WTC11 (cell line): ENCODE measurements at regions not wholly inside any gene's neighbourhood (a gene's known extent, or its start where the extent isn't known, plus 50 kb on each side); places are given as distances from the start of the nearest gene placed in this dataset.

ENCODE experiments used
- ATAC-seq: fragments of 200-7000 bp; cut with Tn5 transposase; 2 replicates; pipeline ENCODE4 v1.10.0; 2021; ENCODE audit warnings: mild to moderate bottlenecking, moderate library complexity
- CTCF ChIA-PET: fragments of 300-600 bp; sonication (Branson Sonifier 250); formaldehyde crosslinking; loops from one replicate; lab custom pipeline; 2021; ENCODE audit warnings: antibody characterized with exemption; lab: Charles Lee
- POLR2A ChIA-PET: fragments of 350-600 bp; sonication (Branson Sonifier 250); formaldehyde crosslinking; loops from one replicate; lab custom pipeline; 2021; ENCODE audit warnings: antibody characterized with exemption; lab: Charles Lee
- DNase-seq: peaks from one replicate; pipeline ENCODE4 v3.0.0; 2021; ENCODE audit warnings: low spot score
- H3K27ac Mint-ChIP-seq: 2 replicates; pipeline ENCODE4 v1.8.0; 2021; ENCODE audit warnings: mixed read lengths
- H3K27me3 Mint-ChIP-seq: 2 replicates; pipeline ENCODE4 v1.8.0; 2021; ENCODE audit warnings: low read depth, mild to moderate bottlenecking, moderate library complexity, mixed read lengths
- H3K36me3 Mint-ChIP-seq: 2 replicates; pipeline ENCODE4 v1.8.0; 2021; ENCODE audit warnings: mixed read lengths
- H3K4me1 Mint-ChIP-seq: 2 replicates; pipeline ENCODE4 v1.8.0; 2022; ENCODE audit warnings: mixed read lengths
- H3K4me3 Mint-ChIP-seq: 2 replicates; pipeline ENCODE4 v1.8.0; 2021; ENCODE audit warnings: mild to moderate bottlenecking, moderate library complexity, mixed read lengths
- H3K9me3 Mint-ChIP-seq: 2 replicates; pipeline ENCODE4 v1.8.0; 2021; ENCODE audit warnings: mixed read lengths
- CDX4 ChIP-seq: fragments of 250-450 bp; sonication (Bioruptor Pico); IDR thresholded peaks from 2 replicates; pipeline ENCODE4 v1.9.0; 2021; ENCODE audit warnings: moderate library complexity, mild to moderate bottlenecking, inconsistent platforms, borderline replicate concordance
- ESRRA ChIP-seq: sonication (generic); formaldehyde crosslinking; IDR thresholded peaks from 2 replicates; pipeline ENCODE4 v1.8.1; 2022; ENCODE audit warnings: mild to moderate bottlenecking, missing genetic modification reagents, borderline replicate concordance
- ETV6 ChIP-seq: sonication (generic); formaldehyde crosslinking; IDR thresholded peaks from 2 replicates; pipeline ENCODE4 v1.8.1; 2022; ENCODE audit warnings: mild to moderate bottlenecking, missing genetic modification reagents
- FOXK1 ChIP-seq: sonication (generic); formaldehyde crosslinking; IDR thresholded peaks from 2 replicates; pipeline ENCODE4 v1.8.0; 2022; ENCODE audit warnings: mild to moderate bottlenecking, moderate library complexity, missing genetic modification reagents
- FOXP1 ChIP-seq: sonication (generic); formaldehyde crosslinking; IDR thresholded peaks from 2 replicates; pipeline ENCODE4 v1.8.0; 2022; ENCODE audit warnings: missing genetic modification reagents, mild to moderate bottlenecking, moderate library complexity, borderline replicate concordance
- GTF2I ChIP-seq: fragments of 250-450 bp; sonication (Bioruptor Pico); conservative IDR thresholded peaks from 2 replicates; pipeline ENCODE4 v1.4.0; 2021; ENCODE audit warnings: mild to moderate bottlenecking
- MLX ChIP-seq: sonication (generic); formaldehyde crosslinking; IDR thresholded peaks from 2 replicates; pipeline ENCODE4 v1.8.1; 2023; ENCODE audit warnings: mild to moderate bottlenecking, missing genetic modification reagents, moderate library complexity
- NR1H2 ChIP-seq: sonication (generic); formaldehyde crosslinking; IDR thresholded peaks from 2 replicates; pipeline ENCODE4 v1.9.0; 2021; ENCODE audit warnings: mild to moderate bottlenecking, moderate library complexity, missing genetic modification reagents
- NR3C1 ChIP-seq: sonication (generic); formaldehyde crosslinking; conservative IDR thresholded peaks from 2 replicates; pipeline ENCODE4 v1.8.1; 2023; ENCODE audit warnings: low read depth, mild to moderate bottlenecking, missing genetic modification reagents
- PRRX2 ChIP-seq: fragments of 250-450 bp; sonication (Bioruptor Pico); IDR thresholded peaks from 2 replicates; pipeline ENCODE4 v1.8.0; 2021; ENCODE audit warnings: mild to moderate bottlenecking
- SMAD4 ChIP-seq: sonication (generic); formaldehyde crosslinking; IDR thresholded peaks from 2 replicates; pipeline ENCODE4 v1.8.0; 2022; ENCODE audit warnings: mild to moderate bottlenecking, missing genetic modification reagents
- TEAD1 ChIP-seq: sonication (generic); formaldehyde crosslinking; IDR thresholded peaks from 2 replicates; pipeline ENCODE4 v1.8.0; 2022; ENCODE audit warnings: mild to moderate bottlenecking, missing genetic modification reagents
- ZBTB21 ChIP-seq: sonication (generic); formaldehyde crosslinking; IDR thresholded peaks from 2 replicates; pipeline ENCODE4 v1.8.1; 2023; ENCODE audit warnings: mild to moderate bottlenecking, missing genetic modification reagents, borderline replicate concordance
- ZNF138 ChIP-seq: sonication (generic); formaldehyde crosslinking; conservative IDR thresholded peaks from 2 replicates; pipeline ENCODE4 v1.8.1; 2022; ENCODE audit warnings: mild to moderate bottlenecking, moderate library complexity, missing genetic modification reagents
- ZNF219 ChIP-seq: sonication (generic); formaldehyde crosslinking; IDR thresholded peaks from 2 replicates; pipeline ENCODE4 v1.8.0; 2023; ENCODE audit warnings: missing genetic modification reagents, mild to moderate bottlenecking, borderline replicate concordance
- ZNF232 ChIP-seq: sonication (generic); formaldehyde crosslinking; IDR thresholded peaks from 2 replicates; pipeline ENCODE4 v1.8.0; 2022; ENCODE audit warnings: mild to moderate bottlenecking, missing genetic modification reagents
- ZNF396 ChIP-seq: fragments of 250-450 bp; sonication (Bioruptor Pico); IDR thresholded peaks from 2 replicates; pipeline ENCODE4 v1.8.0; 2021; ENCODE audit warnings: mild to moderate bottlenecking, moderate library complexity, borderline replicate concordance
- TF ChIP-seq, protein P1 (sequence below): sonication (generic); formaldehyde crosslinking; IDR thresholded peaks from 2 replicates; pipeline ENCODE4 v1.8.0; 2022; ENCODE audit warnings: mild to moderate bottlenecking, missing genetic modification reagents
- TF ChIP-seq, protein P2 (sequence below): sonication (generic); formaldehyde crosslinking; IDR thresholded peaks from 2 replicates; pipeline ENCODE4 v1.8.1; 2022; ENCODE audit warnings: low read depth, mild to moderate bottlenecking, moderate library complexity, missing genetic modification reagents, borderline replicate concordance
- TF ChIP-seq, protein P3 (sequence below): fragments of 200-600 bp; IDR thresholded peaks from 2 replicates; pipeline ENCODE4 v1.8.0; 2022; ENCODE audit warnings: antibody characterized with exemption
- TF ChIP-seq, protein P4 (sequence below): sonication (generic); formaldehyde crosslinking; IDR thresholded peaks from 2 replicates; pipeline ENCODE4 v1.8.0; 2023; ENCODE audit warnings: missing genetic modification reagents
- TF ChIP-seq, protein P5 (sequence below): sonication (generic); formaldehyde crosslinking; IDR thresholded peaks from 2 replicates; pipeline ENCODE4 v1.8.1; 2022; ENCODE audit warnings: missing genetic modification reagents, borderline replicate concordance

DNA sequence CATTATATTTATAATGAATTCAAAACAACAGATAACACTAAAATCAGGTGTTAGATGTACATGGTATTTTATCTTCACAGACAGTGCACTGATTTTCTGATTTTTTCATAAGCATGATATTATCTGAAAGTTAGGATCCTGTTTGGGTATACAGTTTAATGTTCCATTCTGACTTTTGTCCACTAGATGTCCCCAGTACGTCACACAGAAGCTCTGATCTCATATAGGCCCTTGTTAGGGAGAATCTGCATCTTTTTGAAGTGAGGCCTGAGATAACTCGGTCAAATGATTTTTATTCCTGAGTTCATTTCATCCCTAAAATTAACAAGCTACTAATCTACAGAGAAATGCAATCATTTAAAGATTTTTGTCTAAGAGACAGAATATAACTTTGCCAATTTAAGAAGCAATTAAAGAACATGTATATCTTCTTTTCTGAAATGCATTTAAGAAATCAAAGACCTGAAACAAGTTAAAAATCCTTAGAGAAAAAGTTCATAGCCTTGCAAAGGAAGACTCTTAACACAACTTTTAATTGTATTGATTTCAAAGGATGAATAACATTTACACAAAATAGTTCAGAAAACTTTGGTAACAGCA is 72.0 kb upstream of the TES start:
- H3K4me1 Mint-ChIP-seq = no peaks in the 10 kb centered on the region
- no peaks in the 10 kb centered on the region for H3K9me3 Mint-ChIP-seq
- ATAC-seq = peak; percentile 91
- H3K4me3 Mint-ChIP-seq = no peak overlapping the region
- ChIA-PET POLR2A (no interaction called here), CTCF (interaction anchor here (0.6 to 1.1 kb wide), 6 partner anchors 14 to 388 kb away, joined by 3 to 4 read pairs (median 3); no protein-coding TSS in a partner anchor)
- H3K27me3 Mint-ChIP-seq = no peaks in the 10 kb centered on the region
- no peak for DNase-seq
- no peak overlapping the region for H3K27ac Mint-ChIP-seq
- TF ChIP-seq, protein P1, sequence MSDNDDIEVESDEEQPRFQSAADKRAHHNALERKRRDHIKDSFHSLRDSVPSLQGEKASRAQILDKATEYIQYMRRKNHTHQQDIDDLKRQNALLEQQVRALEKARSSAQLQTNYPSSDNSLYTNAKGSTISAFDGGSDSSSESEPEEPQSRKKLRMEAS (CRISPR knock-in tag) = no peak
- TF ChIP-seq ZBTB21 (CRISPR knock-in tag) (no peak), FOXK1 (CRISPR knock-in tag) (no peak), ETV6 (CRISPR knock-in tag) (no peak)
- TF ChIP-seq, protein P2, sequence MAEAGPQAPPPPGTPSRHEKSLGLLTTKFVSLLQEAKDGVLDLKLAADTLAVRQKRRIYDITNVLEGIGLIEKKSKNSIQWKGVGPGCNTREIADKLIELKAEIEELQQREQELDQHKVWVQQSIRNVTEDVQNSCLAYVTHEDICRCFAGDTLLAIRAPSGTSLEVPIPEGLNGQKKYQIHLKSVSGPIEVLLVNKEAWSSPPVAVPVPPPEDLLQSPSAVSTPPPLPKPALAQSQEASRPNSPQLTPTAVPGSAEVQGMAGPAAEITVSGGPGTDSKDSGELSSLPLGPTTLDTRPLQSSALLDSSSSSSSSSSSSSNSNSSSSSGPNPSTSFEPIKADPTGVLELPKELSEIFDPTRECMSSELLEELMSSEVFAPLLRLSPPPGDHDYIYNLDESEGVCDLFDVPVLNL (CRISPR knock-in tag) = no peak
- TF ChIP-seq, protein P3, sequence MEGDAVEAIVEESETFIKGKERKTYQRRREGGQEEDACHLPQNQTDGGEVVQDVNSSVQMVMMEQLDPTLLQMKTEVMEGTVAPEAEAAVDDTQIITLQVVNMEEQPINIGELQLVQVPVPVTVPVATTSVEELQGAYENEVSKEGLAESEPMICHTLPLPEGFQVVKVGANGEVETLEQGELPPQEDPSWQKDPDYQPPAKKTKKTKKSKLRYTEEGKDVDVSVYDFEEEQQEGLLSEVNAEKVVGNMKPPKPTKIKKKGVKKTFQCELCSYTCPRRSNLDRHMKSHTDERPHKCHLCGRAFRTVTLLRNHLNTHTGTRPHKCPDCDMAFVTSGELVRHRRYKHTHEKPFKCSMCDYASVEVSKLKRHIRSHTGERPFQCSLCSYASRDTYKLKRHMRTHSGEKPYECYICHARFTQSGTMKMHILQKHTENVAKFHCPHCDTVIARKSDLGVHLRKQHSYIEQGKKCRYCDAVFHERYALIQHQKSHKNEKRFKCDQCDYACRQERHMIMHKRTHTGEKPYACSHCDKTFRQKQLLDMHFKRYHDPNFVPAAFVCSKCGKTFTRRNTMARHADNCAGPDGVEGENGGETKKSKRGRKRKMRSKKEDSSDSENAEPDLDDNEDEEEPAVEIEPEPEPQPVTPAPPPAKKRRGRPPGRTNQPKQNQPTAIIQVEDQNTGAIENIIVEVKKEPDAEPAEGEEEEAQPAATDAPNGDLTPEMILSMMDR = peak; percentile 53
- H3K36me3 Mint-ChIP-seq = no peaks in the 10 kb centered on the region

GRCh38 chr7:116139007-116139406 is 71.3 kb upstream of the TES start:
- H3K36me3 Mint-ChIP-seq = no peaks in the 10 kb centered on the region
- TF ChIP-seq, protein P1 (CRISPR knock-in tag) = no peak
- TF ChIP-seq CDX4 (CRISPR knock-in tag) = no peak
- TF ChIP-seq ZNF138 (CRISPR knock-in tag) = no peak
- TF ChIP-seq ZNF232 = no peak
- TF ChIP-seq, protein P2 (CRISPR knock-in tag) = no peak
- TF ChIP-seq, protein P4, sequence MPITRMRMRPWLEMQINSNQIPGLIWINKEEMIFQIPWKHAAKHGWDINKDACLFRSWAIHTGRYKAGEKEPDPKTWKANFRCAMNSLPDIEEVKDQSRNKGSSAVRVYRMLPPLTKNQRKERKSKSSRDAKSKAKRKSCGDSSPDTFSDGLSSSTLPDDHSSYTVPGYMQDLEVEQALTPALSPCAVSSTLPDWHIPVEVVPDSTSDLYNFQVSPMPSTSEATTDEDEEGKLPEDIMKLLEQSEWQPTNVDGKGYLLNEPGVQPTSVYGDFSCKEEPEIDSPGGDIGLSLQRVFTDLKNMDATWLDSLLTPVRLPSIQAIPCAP (CRISPR knock-in tag) = no peak
- TF ChIP-seq, protein P5, sequence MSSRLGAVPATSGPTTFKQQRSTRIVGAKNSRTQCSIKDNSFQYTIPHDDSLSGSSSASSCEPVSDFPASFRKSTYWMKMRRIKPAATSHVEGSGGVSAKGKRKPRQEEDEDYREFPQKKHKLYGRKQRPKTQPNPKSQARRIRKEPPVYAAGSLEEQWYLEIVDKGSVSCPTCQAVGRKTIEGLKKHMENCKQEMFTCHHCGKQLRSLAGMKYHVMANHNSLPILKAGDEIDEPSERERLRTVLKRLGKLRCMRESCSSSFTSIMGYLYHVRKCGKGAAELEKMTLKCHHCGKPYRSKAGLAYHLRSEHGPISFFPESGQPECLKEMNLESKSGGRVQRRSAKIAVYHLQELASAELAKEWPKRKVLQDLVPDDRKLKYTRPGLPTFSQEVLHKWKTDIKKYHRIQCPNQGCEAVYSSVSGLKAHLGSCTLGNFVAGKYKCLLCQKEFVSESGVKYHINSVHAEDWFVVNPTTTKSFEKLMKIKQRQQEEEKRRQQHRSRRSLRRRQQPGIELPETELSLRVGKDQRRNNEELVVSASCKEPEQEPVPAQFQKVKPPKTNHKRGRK = no peak
- TF ChIP-seq ZNF396 = no peak
- no peak for TF ChIP-seq PRRX2 (CRISPR knock-in tag)
- no peak for TF ChIP-seq ESRRA (CRISPR knock-in tag)
- TF ChIP-seq SMAD4 (CRISPR knock-in tag) = no peak
- no peak for TF ChIP-seq GTF2I (CRISPR knock-in tag)
- no peak for TF ChIP-seq ZNF219
- no peak for TF ChIP-seq MLX (CRISPR knock-in tag)
- TF ChIP-seq TEAD1 = no peak
- TF ChIP-seq NR1H2 (CRISPR knock-in tag) = no peak
- no peak for TF ChIP-seq FOXP1 (CRISPR knock-in tag)
- TF ChIP-seq NR3C1 = no peak

More at GRCh38 chr7:116139007-116139406, 71.3 kb upstream of the TES start:
- H3K27ac Mint-ChIP-seq = no peak overlapping the region
- no peaks in the 10 kb centered on the region for H3K4me1 Mint-ChIP-seq
- no peaks in the 10 kb centered on the region for H3K9me3 Mint-ChIP-seq
- H3K4me3 Mint-ChIP-seq = no peak overlapping the region
- ChIA-PET CTCF (interaction anchor here (0.7 to 1.1 kb wide), 2 partner anchors 41 to 97 kb away, joined by 3 to 4 read pairs; no protein-coding TSS in a partner anchor), POLR2A (no interaction called here)
- H3K27me3 Mint-ChIP-seq = no peaks in the 10 kb centered on the region
- ATAC-seq (peak; percentile 39), DNase-seq (no peak)
